Endothelial cell of umbilical vein (primary cell): ENCODE measurements at regions not wholly inside any gene's neighbourhood (a gene's known extent, or its start where the extent isn't known, plus 50 kb on each side); places are given as distances from the start of the nearest gene placed in this dataset.

ENCODE experiments used
- CTCF ChIP-seq, 2 donors: IDR thresholded peaks; 1 replicate in 1 of 2; 2 replicates in 1 of 2; pipeline ENCODE4 v1.5.1; 2011; ENCODE audit warnings: low read length in 2 of 2, mild to moderate bottlenecking in 2 of 2, moderate library complexity in 2 of 2, control low read depth in 1 of 2, inconsistent platforms in 1 of 2, low read depth in 1 of 2; ENCODE audit not compliant: insufficient read depth in 1 of 2; ENCODE audit errors: extremely low read depth in 1 of 2
- EZH2 ChIP-seq: IDR thresholded peaks from 2 replicates; pipeline ENCODE4 v1.6.1; 2012; ENCODE audit warnings: borderline replicate concordance, low read depth, mild to moderate bottlenecking, moderate library complexity, low read length, inconsistent platforms; ENCODE audit not compliant: severe bottlenecking
- GATA2 ChIP-seq: IDR thresholded peaks from 2 replicates; pipeline ENCODE4 v1.7.0; 2011; ENCODE audit warnings: low read depth, mild to moderate bottlenecking, moderate library complexity, mixed read lengths, low read length; ENCODE audit not compliant: insufficient read length, insufficient read depth
- MAX ChIP-seq: IDR thresholded peaks from 2 replicates; pipeline ENCODE4 v1.6.1; 2011; ENCODE audit not compliant: insufficient read depth, insufficient read length
- POLR2A ChIP-seq: IDR thresholded peaks from 2 replicates; pipeline ENCODE4 v1.6.1; 2012; ENCODE audit warnings: low read depth, mild to moderate bottlenecking, control low read depth, low read length
- POLR2AphosphoS5 ChIP-seq: IDR thresholded peaks from 2 replicates; pipeline ENCODE4 v1.6.1; 2012; ENCODE audit warnings: low read depth, mild to moderate bottlenecking, control low read depth, low read length, moderate library complexity; ENCODE audit not compliant: insufficient read depth

- TF ChIP-seq CTCF (IDR thresholded peaks at IDR 0.05; ENCODE audit: extremely low read depth in 1 of 2, insufficient read depth in 1 of 2, low read depth in 1 of 2, low read length in 2 of 2), result no peak
- TF ChIP-seq EZH2, result no peak
- no peak for TF ChIP-seq POLR2AphosphoS5
- no peak for TF ChIP-seq POLR2A
- no peak for TF ChIP-seq MAX
- TF ChIP-seq GATA2, result no peak
These were observed 420.7 kb downstream of the MN1 start for GRCh38 chr22:27380855-27381254.
